ENCODE measurements at regions not wholly inside any gene's neighbourhood (a gene's known extent, or its start where the extent isn't known, plus 50 kb on each side); places are given as distances from the start of the nearest gene placed in this dataset.

DNA sequence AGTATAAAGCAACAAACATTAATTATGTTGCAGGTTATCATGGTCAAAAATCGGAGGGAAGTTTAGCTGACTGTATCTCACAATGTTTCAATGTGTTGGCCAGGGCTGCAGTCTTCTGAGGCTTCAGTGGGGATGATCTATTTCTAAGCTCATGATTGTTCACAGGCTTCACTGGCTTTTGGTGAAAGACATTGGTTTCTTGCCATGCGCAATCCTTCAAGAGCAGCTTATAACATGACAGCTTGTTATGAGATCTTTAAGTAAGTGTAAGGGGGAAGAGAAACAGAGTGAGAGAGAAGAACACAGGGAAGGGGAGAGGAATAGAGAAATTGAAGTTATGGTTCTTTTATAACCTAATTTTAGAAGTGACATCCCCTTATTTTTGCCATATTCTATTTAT, 385.9 kb upstream of the CHD1 start:
- ChIA-PET CTCF (no interaction called here), POLR2A (no interaction called here)
- Histone ChIP-seq H4K20me1 (ENCODE audit: insufficient read depth) (no peaks in the 10 kb centered on the region), H3K4me1 (ENCODE audit: control insufficient read depth in 1 of 2, insufficient read depth in 2 of 2, low read depth in 1 of 2, low read length in 1 of 2) (no peaks in the 10 kb centered on the region), H3F3A (replicated peaks; ENCODE audit: insufficient read depth) (no peaks in the 10 kb centered on the region), H3K9ac (no peak overlapping the region), H3K9me2 (no peaks in the 10 kb centered on the region), H3K9me3 (no peaks in the 10 kb centered on the region), H3K27ac (ENCODE audit: low read depth in 2 of 2, low read length in 1 of 2) (no peak overlapping the region), H3K4me2 (no peak overlapping the region), H2AFZ (ENCODE audit: low read depth) (no peak overlapping the region), H3K27me3 (ENCODE audit: insufficient read depth) (no peaks in the 10 kb centered on the region), H3K79me2 (ENCODE audit: insufficient read depth) (no peaks in the 10 kb centered on the region), H3K4me3 (ENCODE audit: low read depth in 2 of 2, low read length in 1 of 2) (no peak overlapping the region), H3K36me3 (replicated peaks in 1 of 2; ENCODE audit: control insufficient read depth in 1 of 2, insufficient read depth in 2 of 2, low read length in 1 of 2) (no peaks in the 10 kb centered on the region)
- DNase-seq = no peak
- WGBS (ENCODE audit: low lambda C conversion rate) = 38% methylated on average over 2 of the region's 2 CpGs
- TF ChIP-seq POLR2AphosphoS5 (IDR thresholded peaks at IDR 0.05; ENCODE audit: low read depth, low read length) (no peak), ELF1 (IDR thresholded peaks at IDR 0.05) (no peak), RFX5 (IDR thresholded peaks at IDR 0.05; ENCODE audit: low read length) (no peak), GABPA (IDR thresholded peaks at IDR 0.05; ENCODE audit: low read depth) (no peak), TCF12 (IDR thresholded peaks at IDR 0.05) (no peak), MEF2A (IDR thresholded peaks at IDR 0.05; ENCODE audit: borderline replicate concordance, low read depth) (no peak), NFIC (IDR thresholded peaks at IDR 0.05; ENCODE audit: borderline replicate concordance) (no peak), EP300 (IDR thresholded peaks at IDR 0.05; ENCODE audit: borderline replicate concordance in 1 of 2, low read depth in 1 of 2, low read length in 1 of 2) (no peak), SMC3 (IDR thresholded peaks at IDR 0.05; ENCODE audit: low read depth, low read length) (no peak), EZH2phosphoT487 (IDR thresholded peaks at IDR 0.05; ENCODE audit: borderline replicate concordance, low read depth) (no peak), RCOR1 (IDR thresholded peaks at IDR 0.05; ENCODE audit: low read length) (no peak), GATA2 (CRISPR knock-in tag; IDR thresholded peaks at IDR 0.05) (no peak), FOXM1 (IDR thresholded peaks at IDR 0.05; ENCODE audit: low read depth) (no peak), MXI1 (IDR thresholded peaks at IDR 0.05; ENCODE audit: low read depth, low read length) (no peak)
- TF ChIP-seq, protein P1, sequence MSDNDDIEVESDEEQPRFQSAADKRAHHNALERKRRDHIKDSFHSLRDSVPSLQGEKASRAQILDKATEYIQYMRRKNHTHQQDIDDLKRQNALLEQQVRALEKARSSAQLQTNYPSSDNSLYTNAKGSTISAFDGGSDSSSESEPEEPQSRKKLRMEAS (IDR thresholded peaks at IDR 0.05; ENCODE audit: low read depth) = no peak
- TF ChIP-seq, protein P2, sequence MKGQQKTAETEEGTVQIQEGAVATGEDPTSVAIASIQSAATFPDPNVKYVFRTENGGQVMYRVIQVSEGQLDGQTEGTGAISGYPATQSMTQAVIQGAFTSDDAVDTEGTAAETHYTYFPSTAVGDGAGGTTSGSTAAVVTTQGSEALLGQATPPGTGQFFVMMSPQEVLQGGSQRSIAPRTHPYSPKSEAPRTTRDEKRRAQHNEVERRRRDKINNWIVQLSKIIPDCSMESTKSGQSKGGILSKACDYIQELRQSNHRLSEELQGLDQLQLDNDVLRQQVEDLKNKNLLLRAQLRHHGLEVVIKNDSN (IDR thresholded peaks at IDR 0.05; ENCODE audit: borderline replicate concordance, low read depth) = no peak
- TF ChIP-seq, protein P3, sequence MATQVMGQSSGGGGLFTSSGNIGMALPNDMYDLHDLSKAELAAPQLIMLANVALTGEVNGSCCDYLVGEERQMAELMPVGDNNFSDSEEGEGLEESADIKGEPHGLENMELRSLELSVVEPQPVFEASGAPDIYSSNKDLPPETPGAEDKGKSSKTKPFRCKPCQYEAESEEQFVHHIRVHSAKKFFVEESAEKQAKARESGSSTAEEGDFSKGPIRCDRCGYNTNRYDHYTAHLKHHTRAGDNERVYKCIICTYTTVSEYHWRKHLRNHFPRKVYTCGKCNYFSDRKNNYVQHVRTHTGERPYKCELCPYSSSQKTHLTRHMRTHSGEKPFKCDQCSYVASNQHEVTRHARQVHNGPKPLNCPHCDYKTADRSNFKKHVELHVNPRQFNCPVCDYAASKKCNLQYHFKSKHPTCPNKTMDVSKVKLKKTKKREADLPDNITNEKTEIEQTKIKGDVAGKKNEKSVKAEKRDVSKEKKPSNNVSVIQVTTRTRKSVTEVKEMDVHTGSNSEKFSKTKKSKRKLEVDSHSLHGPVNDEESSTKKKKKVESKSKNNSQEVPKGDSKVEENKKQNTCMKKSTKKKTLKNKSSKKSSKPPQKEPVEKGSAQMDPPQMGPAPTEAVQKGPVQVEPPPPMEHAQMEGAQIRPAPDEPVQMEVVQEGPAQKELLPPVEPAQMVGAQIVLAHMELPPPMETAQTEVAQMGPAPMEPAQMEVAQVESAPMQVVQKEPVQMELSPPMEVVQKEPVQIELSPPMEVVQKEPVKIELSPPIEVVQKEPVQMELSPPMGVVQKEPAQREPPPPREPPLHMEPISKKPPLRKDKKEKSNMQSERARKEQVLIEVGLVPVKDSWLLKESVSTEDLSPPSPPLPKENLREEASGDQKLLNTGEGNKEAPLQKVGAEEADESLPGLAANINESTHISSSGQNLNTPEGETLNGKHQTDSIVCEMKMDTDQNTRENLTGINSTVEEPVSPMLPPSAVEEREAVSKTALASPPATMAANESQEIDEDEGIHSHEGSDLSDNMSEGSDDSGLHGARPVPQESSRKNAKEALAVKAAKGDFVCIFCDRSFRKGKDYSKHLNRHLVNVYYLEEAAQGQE (IDR thresholded peaks at IDR 0.05; ENCODE audit: low read depth, low read length) = no peak
- TF ChIP-seq, protein P4, sequence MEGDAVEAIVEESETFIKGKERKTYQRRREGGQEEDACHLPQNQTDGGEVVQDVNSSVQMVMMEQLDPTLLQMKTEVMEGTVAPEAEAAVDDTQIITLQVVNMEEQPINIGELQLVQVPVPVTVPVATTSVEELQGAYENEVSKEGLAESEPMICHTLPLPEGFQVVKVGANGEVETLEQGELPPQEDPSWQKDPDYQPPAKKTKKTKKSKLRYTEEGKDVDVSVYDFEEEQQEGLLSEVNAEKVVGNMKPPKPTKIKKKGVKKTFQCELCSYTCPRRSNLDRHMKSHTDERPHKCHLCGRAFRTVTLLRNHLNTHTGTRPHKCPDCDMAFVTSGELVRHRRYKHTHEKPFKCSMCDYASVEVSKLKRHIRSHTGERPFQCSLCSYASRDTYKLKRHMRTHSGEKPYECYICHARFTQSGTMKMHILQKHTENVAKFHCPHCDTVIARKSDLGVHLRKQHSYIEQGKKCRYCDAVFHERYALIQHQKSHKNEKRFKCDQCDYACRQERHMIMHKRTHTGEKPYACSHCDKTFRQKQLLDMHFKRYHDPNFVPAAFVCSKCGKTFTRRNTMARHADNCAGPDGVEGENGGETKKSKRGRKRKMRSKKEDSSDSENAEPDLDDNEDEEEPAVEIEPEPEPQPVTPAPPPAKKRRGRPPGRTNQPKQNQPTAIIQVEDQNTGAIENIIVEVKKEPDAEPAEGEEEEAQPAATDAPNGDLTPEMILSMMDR (IDR thresholded peaks at IDR 0.05) = no peak
- TF ChIP-seq, protein P5, sequence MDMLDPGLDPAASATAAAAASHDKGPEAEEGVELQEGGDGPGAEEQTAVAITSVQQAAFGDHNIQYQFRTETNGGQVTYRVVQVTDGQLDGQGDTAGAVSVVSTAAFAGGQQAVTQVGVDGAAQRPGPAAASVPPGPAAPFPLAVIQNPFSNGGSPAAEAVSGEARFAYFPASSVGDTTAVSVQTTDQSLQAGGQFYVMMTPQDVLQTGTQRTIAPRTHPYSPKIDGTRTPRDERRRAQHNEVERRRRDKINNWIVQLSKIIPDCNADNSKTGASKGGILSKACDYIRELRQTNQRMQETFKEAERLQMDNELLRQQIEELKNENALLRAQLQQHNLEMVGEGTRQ (IDR thresholded peaks at IDR 0.05; ENCODE audit: borderline replicate concordance, low read depth, low read length) = no peak

Measured in SK-N-SH (cell line).